LNCaP clone FGC (cell line): ENCODE measurements at regions not wholly inside any gene's neighbourhood (a gene's known extent, or its start where the extent isn't known, plus 50 kb on each side); places are given as distances from the start of the nearest gene placed in this dataset.
A peak's percentile ranks its signal among the peaks of the same experiment; 100 is the strongest.
"Not testable (repeated sequence)": the region's sequence is repeated elsewhere in the genome, so short reads cannot be mapped to it uniquely, and the experiment has no call there.

Source experiments
- DNase-seq: peaks from one replicate; pipeline ENCODE4 v3.0.0-alpha.2; 2011; ENCODE audit warnings: low read depth
- H3K4me3 ChIP-seq: 2 replicates; pipeline ENCODE4 v1.5.1; 2011; ENCODE audit warnings: mild to moderate bottlenecking, low read depth, low read length, control low read depth

GRCh38 chr2:89236832-89237450 is 545.5 kb downstream of the RPIA start:
- DNase-seq, H3K4me3 ChIP-seq: not testable (repeated sequence)

GRCh38 chr2:89237783-89238182 is 546.3 kb downstream of the RPIA start:
- not testable (repeated sequence) for DNase-seq, H3K4me3 ChIP-seq

GRCh38 chr2:89243114-89243700 is 551.7 kb downstream of the RPIA start:
- H3K4me3 ChIP-seq, DNase-seq: not testable (repeated sequence)

GRCh38 chr2:89244407-89244806 is 552.9 kb downstream of the RPIA start:
- DNase-seq, H3K4me3 ChIP-seq: not testable (repeated sequence)

- H3K4me3 ChIP-seq, DNase-seq: not testable (repeated sequence)
These were observed 554.0 kb downstream of the RPIA start for GRCh38 chr2:89245478-89245877.

GRCh38 chr2:89246027-89246426 is 554.6 kb downstream of the RPIA start:
- DNase-seq = peak; percentile 0
- not testable (repeated sequence) for H3K4me3 ChIP-seq

- not testable (repeated sequence) for DNase-seq
These were observed 555.1 kb downstream of the RPIA start for GRCh38 chr2:89246620-89247019.

GRCh38 chr2:89255013-89255412 is 563.5 kb downstream of the RPIA start:
- DNase-seq, H3K4me3 ChIP-seq: not testable (repeated sequence)

More at GRCh38 chr2:89246620-89247019, 555.1 kb downstream of the RPIA start:
- H3K4me3 ChIP-seq = not testable (repeated sequence)

GRCh38 chr2:89273443-89273842 is 582.0 kb downstream of the RPIA start:
- not testable (repeated sequence) for H3K4me3 ChIP-seq, DNase-seq

- not testable (repeated sequence) for DNase-seq, H3K4me3 ChIP-seq
These were observed 589.1 kb downstream of the RPIA start for GRCh38 chr2:89280536-89280935.

GRCh38 chr2:89286448-89287080 is 595.1 kb downstream of the RPIA start:
- not testable (repeated sequence) for H3K4me3 ChIP-seq, DNase-seq

- not testable (repeated sequence) for DNase-seq, H3K4me3 ChIP-seq
These were observed 595.6 kb downstream of the RPIA start for GRCh38 chr2:89287084-89287483.

- H3K4me3 ChIP-seq, DNase-seq: not testable (repeated sequence)
These were observed 600.3 kb downstream of the RPIA start for GRCh38 chr2:89291717-89292298.

- DNase-seq, H3K4me3 ChIP-seq: not testable (repeated sequence)
These were observed 601.9 kb downstream of the RPIA start for GRCh38 chr2:89293399-89293798.

- DNase-seq, H3K4me3 ChIP-seq: not testable (repeated sequence)
These were observed 602.9 kb downstream of the RPIA start for GRCh38 chr2:89294335-89294734.

GRCh38 chr2:89296820-89297398 is 605.4 kb downstream of the RPIA start:
- H3K4me3 ChIP-seq, DNase-seq: not testable (repeated sequence)

GRCh38 chr2:89299196-89299595 is 607.7 kb downstream of the RPIA start:
- not testable (repeated sequence) for DNase-seq, H3K4me3 ChIP-seq

GRCh38 chr2:89305623-89306022 is 614.1 kb downstream of the RPIA start:
- H3K4me3 ChIP-seq, DNase-seq: not testable (repeated sequence)

- not testable (repeated sequence) for DNase-seq
These were observed 615.6 kb downstream of the RPIA start for GRCh38 chr2:89306869-89307637.

More at GRCh38 chr2:89306869-89307637, 615.6 kb downstream of the RPIA start:
- not testable (repeated sequence) for H3K4me3 ChIP-seq
